ENCODE measurements at regions not wholly inside any gene's neighbourhood (a gene's known extent, or its start where the extent isn't known, plus 50 kb on each side); places are given as distances from the start of the nearest gene placed in this dataset.

GRCh38 chrX:1912193-1912592 lies 297.3 kb downstream of the ASMT start:
- TF ChIP-seq SRF (IDR thresholded peaks at IDR 0.05; ENCODE audit: low read depth, low read length) (no peak), CTCF (IDR thresholded peaks at IDR 0.05; ENCODE audit: control extremely low read depth in 1 of 3, insufficient read depth in 1 of 3, low read depth in 1 of 3, low read length in 3 of 3) (no peak), KDM5A (IDR thresholded peaks at IDR 0.05; ENCODE audit: low read length) (no peak), POLR2A (IDR thresholded peaks at IDR 0.05; ENCODE audit: control extremely low read depth in 1 of 2, low read depth in 2 of 2, low read length in 2 of 2) (no peak)

All from H1 (cell line).